ENCODE measurements at regions not wholly inside any gene's neighbourhood (a gene's known extent, or its start where the extent isn't known, plus 50 kb on each side); places are given as distances from the start of the nearest gene placed in this dataset.
A peak's percentile ranks its signal among the peaks of the same experiment; 100 is the strongest.

DNA sequence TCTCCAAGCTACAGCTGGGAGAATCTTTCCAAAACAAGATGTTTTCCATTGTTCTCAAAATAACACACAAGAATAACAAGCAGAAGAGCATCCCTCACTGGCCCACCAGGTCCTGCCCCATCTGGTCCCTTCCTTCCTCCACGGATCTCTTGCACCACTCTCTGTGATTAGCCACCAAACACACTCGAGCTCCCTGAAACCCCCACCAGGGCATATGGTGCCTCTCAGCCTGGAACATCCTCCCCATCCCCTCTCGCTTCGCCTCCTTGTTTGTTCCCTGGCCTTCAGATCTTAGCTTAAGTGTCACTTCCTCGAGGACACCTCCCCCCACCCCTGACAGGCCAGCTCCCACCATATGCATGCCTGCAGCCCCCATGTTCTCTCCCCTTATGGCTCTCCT, 496.6 kb upstream of the PROK2 start:
- TF ChIP-seq, protein P1, sequence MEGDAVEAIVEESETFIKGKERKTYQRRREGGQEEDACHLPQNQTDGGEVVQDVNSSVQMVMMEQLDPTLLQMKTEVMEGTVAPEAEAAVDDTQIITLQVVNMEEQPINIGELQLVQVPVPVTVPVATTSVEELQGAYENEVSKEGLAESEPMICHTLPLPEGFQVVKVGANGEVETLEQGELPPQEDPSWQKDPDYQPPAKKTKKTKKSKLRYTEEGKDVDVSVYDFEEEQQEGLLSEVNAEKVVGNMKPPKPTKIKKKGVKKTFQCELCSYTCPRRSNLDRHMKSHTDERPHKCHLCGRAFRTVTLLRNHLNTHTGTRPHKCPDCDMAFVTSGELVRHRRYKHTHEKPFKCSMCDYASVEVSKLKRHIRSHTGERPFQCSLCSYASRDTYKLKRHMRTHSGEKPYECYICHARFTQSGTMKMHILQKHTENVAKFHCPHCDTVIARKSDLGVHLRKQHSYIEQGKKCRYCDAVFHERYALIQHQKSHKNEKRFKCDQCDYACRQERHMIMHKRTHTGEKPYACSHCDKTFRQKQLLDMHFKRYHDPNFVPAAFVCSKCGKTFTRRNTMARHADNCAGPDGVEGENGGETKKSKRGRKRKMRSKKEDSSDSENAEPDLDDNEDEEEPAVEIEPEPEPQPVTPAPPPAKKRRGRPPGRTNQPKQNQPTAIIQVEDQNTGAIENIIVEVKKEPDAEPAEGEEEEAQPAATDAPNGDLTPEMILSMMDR (IDR thresholded peaks at IDR 0.05) = no peak
- TF ChIP-seq POLR2A (IDR thresholded peaks at IDR 0.05) = no peak
- no peaks in the 10 kb centered on the region for H3K36me3 ChIP-seq
- no peak overlapping the region for H3K4me3 ChIP-seq
- no peaks in the 10 kb centered on the region for H3K9me3 ChIP-seq
- no peaks in the 10 kb centered on the region for H3K27me3 ChIP-seq
- intact Hi-C loops (cut with DNase I; ENCODE audit: low total_unique reads) = no loop called here
- no peak for DNase-seq
- no peak overlapping the region for H3K27ac ChIP-seq
- H3K4me1 ChIP-seq = no peaks in the 10 kb centered on the region

DNA sequence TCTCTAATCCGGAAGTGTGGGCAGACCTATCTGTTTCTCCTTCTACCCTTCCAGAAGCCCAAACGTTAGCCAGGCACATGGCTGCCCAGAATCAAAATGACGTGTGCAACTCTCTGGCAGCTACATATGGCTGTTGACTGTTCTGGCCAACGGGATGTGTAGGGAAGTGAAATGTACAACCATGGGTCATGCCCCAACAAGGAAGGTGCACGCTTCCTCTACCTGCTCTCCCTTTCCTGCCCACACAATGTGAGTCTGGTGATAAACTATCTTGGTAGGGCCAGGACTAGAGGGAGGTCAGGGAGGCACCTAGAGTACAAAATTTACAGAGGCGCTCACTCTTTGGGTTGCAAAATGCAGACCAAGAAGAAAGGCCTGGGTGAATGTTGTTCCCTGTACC, 495.9 kb upstream of the PROK2 start:
- no peak overlapping the region for H3K4me3 ChIP-seq
- H3K27ac ChIP-seq = no peak overlapping the region
- H3K9me3 ChIP-seq = no peaks in the 10 kb centered on the region
- no peaks in the 10 kb centered on the region for H3K36me3 ChIP-seq
- no peaks in the 10 kb centered on the region for H3K4me1 ChIP-seq
- H3K27me3 ChIP-seq = no peaks in the 10 kb centered on the region
- TF ChIP-seq POLR2A (IDR thresholded peaks at IDR 0.05) = no peak
- TF ChIP-seq, protein P1 (IDR thresholded peaks at IDR 0.05) = no peak
- intact Hi-C loops (cut with DNase I; ENCODE audit: low total_unique reads) = no loop called here
- DNase-seq = no peak

DNA sequence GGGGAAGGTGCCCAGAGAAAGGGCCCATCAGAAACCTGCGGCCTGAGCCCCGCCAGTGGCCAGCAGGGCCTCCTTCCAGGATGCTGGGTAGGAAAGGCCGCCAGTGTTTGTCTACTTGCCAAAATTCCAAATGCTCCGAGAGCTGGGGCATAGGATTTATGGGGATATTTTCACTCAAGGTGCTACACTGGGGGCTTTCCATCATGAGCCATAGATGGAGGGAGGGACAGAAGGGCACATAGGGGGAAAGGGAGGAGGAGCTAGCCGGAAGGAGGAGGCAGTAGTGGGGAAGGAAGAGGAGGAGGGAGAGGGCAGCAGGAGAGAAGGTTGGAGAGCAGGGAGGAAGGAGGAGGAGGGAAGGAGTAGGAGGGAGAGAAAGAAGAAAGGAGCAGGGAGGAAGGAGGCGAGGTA, 494.7 kb upstream of the PROK2 start:
- H3K27ac ChIP-seq = peak overlapping the region; percentile 62 to 76
- intact Hi-C loops (cut with DNase I; ENCODE audit: low total_unique reads) = no loop called here
- no peak for TF ChIP-seq POLR2A (IDR thresholded peaks at IDR 0.05)
- TF ChIP-seq, protein P1 (IDR thresholded peaks at IDR 0.05) = no peak
- no peaks in the 10 kb centered on the region for H3K4me1 ChIP-seq
- H3K27me3 ChIP-seq = no peaks in the 10 kb centered on the region
- DNase-seq = peak; percentile 34 to 56
- H3K9me3 ChIP-seq = no peaks in the 10 kb centered on the region
- no peak overlapping the region for H3K4me3 ChIP-seq
- H3K36me3 ChIP-seq = no peaks in the 10 kb centered on the region

DNA sequence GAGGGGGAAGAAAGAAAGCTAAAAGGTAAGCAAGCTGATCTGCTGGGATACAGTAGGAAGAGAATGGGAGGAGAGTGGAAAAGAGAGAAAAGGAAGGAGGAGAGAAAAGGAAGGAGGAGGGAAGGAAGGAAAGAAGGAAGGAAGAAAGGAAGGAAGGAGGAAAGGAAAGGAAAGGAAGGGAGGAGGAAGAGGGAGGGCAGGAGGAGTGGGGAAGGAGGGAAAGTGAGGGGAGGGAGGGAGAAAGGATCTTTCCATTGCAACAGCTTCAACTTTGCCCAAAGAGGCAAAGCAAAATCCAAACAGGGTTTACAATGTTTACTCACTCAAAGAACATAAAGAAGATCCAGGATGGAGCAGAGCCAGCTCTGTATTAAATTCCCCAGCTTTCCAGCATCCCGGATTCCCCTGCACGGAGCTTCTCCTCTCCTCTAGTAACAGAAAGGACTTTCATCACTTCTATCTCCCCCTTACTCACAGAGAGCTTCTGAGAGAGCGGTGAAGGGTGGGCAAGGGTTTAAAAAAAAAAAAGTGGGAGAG, 494.2 kb upstream of the PROK2 start:
- Histone ChIP-seq H3K9me3 (no peaks in the 10 kb centered on the region), H3K4me1 (no peaks in the 10 kb centered on the region), H3K27me3 (no peaks in the 10 kb centered on the region), H3K4me3 (no peak overlapping the region), H3K27ac (peak overlapping the region; percentile 62 to 76), H3K36me3 (no peaks in the 10 kb centered on the region)
- no peak for DNase-seq
- intact Hi-C loops (cut with DNase I; ENCODE audit: low total_unique reads) = no loop called here
- no peak for TF ChIP-seq POLR2A (IDR thresholded peaks at IDR 0.05)
- TF ChIP-seq, protein P1 (IDR thresholded peaks at IDR 0.05) = no peak

DNA sequence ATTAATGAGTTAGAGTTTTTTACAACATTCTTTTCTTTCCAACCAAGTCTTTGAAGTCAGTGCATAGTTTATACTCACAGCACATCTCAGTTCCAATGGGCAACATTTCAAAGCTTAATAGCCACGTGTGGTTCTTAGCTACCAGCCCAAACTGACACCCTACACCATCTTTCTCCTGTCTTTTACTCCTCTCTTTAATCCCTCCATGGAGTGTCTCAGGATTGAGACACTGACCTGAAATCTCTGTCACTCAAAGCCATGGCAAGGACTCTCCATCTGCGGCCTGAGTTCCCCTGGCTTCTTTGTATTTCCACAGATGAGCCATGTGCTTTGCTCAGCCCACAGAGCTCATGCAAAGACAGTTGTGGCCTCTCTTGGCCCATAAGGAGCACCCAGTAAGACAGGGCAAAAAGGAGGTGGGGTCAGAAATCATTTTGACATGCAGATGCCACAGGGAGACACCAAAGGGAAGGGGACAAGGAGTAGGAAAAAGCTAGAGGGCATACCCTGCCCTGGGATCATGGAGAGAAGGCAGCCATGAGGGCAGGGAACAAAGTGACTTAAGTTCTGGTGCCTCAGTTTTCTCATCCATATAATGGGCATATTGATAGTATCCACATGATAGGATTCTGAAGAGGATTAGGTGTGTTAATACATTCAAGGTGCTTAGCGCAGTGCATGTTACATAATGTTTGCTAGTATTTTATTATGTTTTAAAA, 493.6 kb upstream of the PROK2 start:
- no peaks in the 10 kb centered on the region for H3K27me3 ChIP-seq
- intact Hi-C loops (cut with DNase I; ENCODE audit: low total_unique reads) = no loop called here
- H3K9me3 ChIP-seq = no peaks in the 10 kb centered on the region
- no peaks in the 10 kb centered on the region for H3K4me1 ChIP-seq
- no peak for DNase-seq
- H3K27ac ChIP-seq = peak overlapping the region; percentile 62 to 76
- TF ChIP-seq, protein P1 (IDR thresholded peaks at IDR 0.05) = no peak
- no peak for TF ChIP-seq POLR2A (IDR thresholded peaks at IDR 0.05)
- no peak overlapping the region for H3K4me3 ChIP-seq
- H3K36me3 ChIP-seq = no peaks in the 10 kb centered on the region
